GM21381 (cell line): ENCODE measurements at regions not wholly inside any gene's neighbourhood (a gene's known extent, or its start where the extent isn't known, plus 50 kb on each side); places are given as distances from the start of the nearest gene placed in this dataset.
"Not testable (repeated sequence)": the region's sequence is repeated elsewhere in the genome, so short reads cannot be mapped to it uniquely, and the experiment has no call there.

Source experiments
- ATAC-seq: cut with Tn5 transposase; IDR thresholded peaks from one replicate; pipeline ENCODE4 v1.9.1; 2021; ENCODE audit warnings: mild to moderate bottlenecking, moderate library complexity; ENCODE audit not compliant: unreplicated experiment

DNA sequence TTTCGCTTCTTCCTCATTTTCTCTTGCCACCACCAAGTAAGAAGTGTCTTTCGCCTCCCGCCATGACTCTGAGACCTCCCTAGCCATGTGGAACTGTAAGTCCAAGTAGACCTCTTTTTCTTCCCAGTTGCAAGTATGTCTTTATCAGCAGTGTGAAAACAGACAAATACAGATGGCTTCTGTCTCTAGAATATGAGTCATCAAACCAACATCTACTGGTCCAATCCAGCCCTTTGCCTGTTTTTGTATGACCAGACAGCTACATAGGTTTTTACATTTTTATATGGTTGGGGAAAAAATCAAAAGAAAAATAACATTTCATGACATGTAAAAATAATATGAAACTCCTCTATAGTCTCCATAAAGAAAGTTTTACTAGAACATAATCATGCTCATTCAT, 118.7 kb upstream of the PTPRG start:
- ATAC-seq: no peak

GRCh38 chr3:61443886-61444285, 117.5 kb upstream of the PTPRG start:
- ATAC-seq: no peak

- ATAC-seq: no peak
These were observed 116.6 kb upstream of the PTPRG start for GRCh38 chr3:61444782-61445181.

- no peak for ATAC-seq
These were observed 115.4 kb upstream of the PTPRG start for GRCh38 chr3:61445924-61446323.

DNA sequence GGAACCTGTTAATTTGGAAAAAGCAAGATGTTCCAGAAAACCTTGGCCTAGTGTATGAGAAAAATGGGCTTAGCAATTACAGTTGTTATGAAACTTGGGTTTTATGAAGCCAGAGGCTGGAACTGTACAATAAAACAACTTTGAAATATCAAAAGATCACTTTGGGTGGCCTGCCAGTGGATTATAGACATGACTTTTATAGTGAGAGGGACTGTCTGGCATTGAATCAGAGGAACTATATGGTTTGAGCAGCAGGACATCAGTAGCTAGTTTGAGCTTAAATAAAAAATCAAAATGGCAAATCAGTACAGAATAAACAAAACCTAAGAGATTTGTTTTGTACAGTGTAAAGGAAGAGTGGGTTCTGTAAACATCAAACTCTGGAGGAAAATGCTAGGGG, 115.0 kb upstream of the PTPRG start:
- ATAC-seq: no peak

GRCh38 chr3:61448378-61448777, 113.0 kb upstream of the PTPRG start:
- ATAC-seq: no peak

DNA sequence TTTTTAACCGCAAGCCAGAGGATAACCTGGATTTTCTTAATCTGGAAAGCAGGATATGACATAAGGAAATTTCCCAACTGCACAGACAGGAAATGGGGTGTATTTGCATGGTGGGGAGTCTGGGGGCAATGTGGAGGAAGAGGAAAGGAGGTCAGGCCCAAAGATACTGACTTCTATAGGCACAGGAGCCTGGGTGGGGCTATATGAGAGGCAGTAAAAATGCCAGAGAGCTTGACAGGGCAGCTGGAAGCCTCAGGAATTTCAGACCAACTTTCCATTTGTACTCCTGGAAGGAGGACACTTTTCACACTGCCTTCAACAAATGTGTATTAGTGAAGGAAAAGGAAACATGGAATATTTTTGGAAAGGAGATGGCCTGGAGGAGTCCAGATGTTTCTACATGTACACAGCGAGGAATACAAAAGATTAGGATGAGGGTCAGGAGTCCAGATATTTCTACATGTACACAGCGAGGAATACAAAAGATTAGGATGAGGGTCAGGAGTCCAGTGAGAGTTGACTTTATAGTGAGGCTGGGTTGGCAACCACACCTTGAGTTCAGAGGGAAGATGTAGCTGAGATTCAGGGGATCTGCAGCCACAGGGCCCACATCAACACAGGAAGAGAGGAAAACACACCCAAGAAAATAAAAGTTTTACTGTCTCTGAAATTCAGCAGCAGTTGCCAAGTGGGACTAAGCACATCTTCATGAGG, 111.9 kb upstream of the PTPRG start:
- ATAC-seq: no peak

DNA sequence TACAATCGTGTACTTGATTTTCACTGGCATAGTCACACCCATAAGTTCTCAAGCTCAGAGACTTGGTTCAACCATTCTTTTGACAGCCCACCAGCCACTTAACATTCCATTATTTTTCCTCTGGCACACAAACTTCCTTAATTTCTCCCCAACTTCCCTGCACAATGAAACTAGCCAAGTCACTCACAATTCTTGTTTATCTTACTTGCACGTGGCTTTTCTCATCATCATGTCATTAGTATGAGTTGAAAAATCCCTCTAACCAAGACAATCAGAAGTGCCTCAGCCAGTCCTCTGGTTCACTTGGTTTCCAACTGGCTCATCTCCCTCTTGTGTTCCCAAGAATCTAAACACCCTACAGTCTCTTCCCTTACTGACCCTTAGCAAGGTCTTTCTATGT, 110.5 kb upstream of the PTPRG start:
- ATAC-seq: no peak

DNA sequence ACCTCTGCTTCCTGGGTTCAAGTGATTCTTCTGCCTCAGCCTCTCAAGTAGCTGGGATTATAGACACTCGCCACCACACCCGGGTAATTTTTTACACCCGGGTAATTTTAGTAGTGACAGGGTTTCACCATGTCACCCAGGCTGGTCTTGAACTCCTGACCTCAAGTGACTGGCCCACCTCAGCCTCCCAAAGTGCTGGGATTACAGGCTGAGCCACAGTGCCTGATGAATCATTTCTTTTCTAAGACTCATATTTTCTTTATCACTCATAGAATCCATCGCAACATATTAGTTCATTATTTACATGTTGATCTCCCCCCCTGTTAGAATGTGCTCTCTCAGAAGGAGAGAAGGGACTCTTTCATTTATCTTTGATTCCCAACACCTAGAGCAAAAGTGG, 109.5 kb upstream of the PTPRG start:
- ATAC-seq: no peak

GRCh38 chr3:61452535-61453090, 108.8 kb upstream of the PTPRG start:
- no peak for ATAC-seq

DNA sequence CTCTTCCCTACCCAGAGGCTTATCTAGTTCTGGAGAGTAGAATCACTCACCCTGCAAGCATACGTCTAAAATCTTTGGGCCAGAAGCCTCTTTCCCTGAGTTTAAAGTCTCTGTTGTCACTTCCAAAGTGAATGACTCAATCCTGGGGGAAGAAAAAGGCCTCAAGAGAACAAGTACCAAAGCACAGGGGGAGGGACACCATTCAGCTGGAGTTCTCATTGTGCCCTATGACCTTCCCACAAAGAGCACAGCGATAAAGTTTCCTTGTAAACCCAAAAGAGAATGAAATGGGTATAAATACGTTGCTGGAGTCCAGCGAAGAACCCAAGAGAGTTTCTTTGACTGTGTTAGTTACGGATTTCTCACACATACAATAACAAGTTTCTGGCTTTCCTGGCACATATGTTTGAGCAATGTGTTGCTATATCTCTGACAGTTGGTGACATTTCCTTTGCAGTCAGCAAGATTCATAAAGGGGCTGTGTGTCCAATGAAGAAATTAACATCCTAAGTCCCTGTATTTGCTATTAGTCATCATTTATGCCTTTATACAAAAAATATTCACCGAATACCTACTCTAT, 107.3 kb upstream of the PTPRG start:
- ATAC-seq: no peak

GRCh38 chr3:61454801-61455200, 106.6 kb upstream of the PTPRG start:
- ATAC-seq: no peak

DNA sequence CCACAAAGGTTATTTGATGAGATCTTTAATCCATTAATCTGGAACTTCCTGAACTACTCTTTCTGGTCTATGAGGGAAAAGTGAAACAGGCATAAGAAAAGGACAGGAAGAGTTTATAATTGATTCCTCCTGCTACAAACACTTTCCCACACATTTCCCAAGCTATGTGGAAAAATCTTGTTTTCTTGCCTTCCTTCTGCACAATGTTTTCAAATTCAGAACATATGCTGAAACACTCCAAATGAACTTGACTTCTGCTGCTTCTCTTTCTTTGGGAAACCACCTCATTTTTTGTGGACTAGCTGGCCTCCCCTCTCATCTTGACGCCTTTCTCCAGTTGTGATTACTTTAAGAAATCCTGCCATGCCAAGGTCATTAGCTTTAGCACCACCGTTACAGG, 100.7 kb upstream of the PTPRG start:
- no peak for ATAC-seq

DNA sequence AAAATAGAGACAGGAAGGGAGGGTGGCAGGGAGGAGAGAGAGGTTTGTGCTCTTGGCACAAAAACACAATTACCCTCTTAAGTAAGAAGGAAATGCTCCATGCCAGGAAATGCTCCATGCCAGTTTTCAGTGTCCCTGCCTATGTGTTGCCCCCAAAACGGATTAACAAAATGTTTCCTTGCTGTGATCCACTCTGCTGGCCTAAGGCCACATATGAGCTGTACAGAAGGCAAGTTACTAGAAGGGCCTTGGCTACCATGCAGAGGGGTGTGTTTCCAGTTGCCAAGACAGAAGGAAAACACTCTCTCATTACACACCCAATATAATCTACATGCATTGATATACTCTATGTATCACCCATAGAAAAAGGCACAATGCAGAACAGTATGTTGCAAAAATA, 98.2 kb upstream of the PTPRG start:
- ATAC-seq: no peak

- ATAC-seq: no peak
These were observed 96.7 kb upstream of the PTPRG start for GRCh38 chr3:61464518-61465140.

- ATAC-seq: no peak
These were observed 95.0 kb upstream of the PTPRG start for GRCh38 chr3:61466357-61466756.

- ATAC-seq: no peak
These were observed 77.4 kb upstream of the PTPRG start for GRCh38 chr3:61483997-61484396.

DNA sequence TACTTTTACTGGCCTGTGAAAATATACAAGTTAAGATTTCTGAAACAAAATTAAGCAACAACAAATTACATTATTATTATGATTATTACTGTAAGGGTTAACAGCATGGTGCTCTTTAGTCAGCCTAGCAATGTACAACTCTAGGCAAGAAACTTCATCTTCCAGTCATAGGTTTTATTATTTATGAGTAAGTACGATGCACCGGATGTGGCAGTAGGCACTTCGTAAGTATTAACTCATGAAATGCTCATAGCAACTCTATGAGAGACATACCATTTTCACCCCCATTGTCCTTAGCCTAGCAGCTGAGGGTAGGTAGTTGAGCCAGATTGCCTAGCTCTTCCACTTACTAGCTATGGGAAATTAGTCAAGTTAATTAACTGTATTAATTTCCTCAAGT, 68.0 kb upstream of the PTPRG start:
- ATAC-seq: no peak

GRCh38 chr3:61494309-61494708, 67.1 kb upstream of the PTPRG start:
- ATAC-seq: not testable (repeated sequence)

- no peak for ATAC-seq
These were observed 63.9 kb upstream of the PTPRG start for GRCh38 chr3:61497463-61497862.

DNA sequence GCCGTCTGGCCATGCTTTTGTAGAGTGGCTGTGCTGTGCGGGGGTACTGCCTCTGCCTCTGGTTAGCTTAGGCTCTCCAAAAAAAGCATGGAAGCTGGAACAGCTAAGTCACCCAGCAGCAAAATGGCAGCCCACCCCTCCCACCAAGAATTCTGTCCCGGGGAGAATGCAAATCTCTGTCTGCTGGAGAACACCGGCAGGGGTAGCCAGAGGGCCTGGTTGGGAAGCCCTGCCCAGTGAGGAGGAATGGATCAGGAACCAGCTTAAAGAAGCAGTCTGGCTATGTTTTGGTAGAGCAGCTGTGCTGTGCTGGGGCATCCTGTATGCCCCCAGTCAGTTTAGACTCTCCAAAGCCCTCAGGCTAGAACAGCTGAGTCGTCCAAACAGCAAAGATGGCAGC, 56.2 kb upstream of the PTPRG start:
- ATAC-seq: no peak

DNA sequence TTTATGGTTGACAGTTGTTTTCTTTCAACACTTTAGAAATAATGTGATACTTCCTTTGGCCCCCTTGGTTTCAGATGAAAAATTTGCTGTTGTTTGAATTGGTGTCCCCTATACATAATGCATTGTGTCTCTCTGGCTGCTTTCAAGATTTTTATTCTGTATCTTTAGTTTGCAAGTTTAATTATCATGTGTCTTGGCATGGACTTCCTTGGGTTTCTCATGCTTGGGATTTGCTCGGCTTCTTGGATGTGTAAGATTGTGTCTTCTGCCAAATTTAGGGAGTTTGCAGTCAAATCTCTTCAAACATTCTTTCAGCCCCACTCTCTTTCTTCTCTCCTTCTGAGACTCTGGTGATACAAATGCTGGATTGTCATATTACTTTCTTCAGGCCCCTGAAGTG, 53.4 kb upstream of the PTPRG start:
- no peak for ATAC-seq
